PFSK-1 (cell line): ENCODE measurements at regions not wholly inside any gene's neighbourhood (a gene's known extent, or its start where the extent isn't known, plus 50 kb on each side); places are given as distances from the start of the nearest gene placed in this dataset.

Source experiments
- POLR2AphosphoS5 ChIP-seq: IDR thresholded peaks from 2 replicates; pipeline ENCODE4 v1.6.1; 2012; ENCODE audit warnings: low read depth, mild to moderate bottlenecking, control low read depth, low read length, moderate library complexity
- SIN3A ChIP-seq: IDR thresholded peaks from 2 replicates; pipeline ENCODE4 v1.6.1; 2012; ENCODE audit warnings: mild to moderate bottlenecking, low read length, moderate library complexity, borderline replicate concordance; ENCODE audit not compliant: insufficient read depth
- TAF1 ChIP-seq: IDR thresholded peaks from 2 replicates; pipeline ENCODE4 v1.6.1; 2012; ENCODE audit warnings: low read length, control low read depth, borderline replicate concordance; ENCODE audit not compliant: insufficient read depth

GRCh38 chr16:47984669-47985068, 171.1 kb downstream of the ABCC12 start:
- TF ChIP-seq SIN3A (no peak), POLR2AphosphoS5 (no peak), TAF1 (no peak)
